HG02610 (cell line): ENCODE measurements at regions not wholly inside any gene's neighbourhood (a gene's known extent, or its start where the extent isn't known, plus 50 kb on each side); places are given as distances from the start of the nearest gene placed in this dataset.

ENCODE experiments used
- ATAC-seq: cut with Tn5 transposase; IDR thresholded peaks from one replicate; pipeline ENCODE4 v1.9.1; 2021; ENCODE audit warnings: mild to moderate bottlenecking, moderate library complexity; ENCODE audit not compliant: unreplicated experiment

- peak; percentile 71 for ATAC-seq
Observed at GRCh38 chr3:194003114-194004057, 132.6 kb upstream of the HES1 start.

DNA sequence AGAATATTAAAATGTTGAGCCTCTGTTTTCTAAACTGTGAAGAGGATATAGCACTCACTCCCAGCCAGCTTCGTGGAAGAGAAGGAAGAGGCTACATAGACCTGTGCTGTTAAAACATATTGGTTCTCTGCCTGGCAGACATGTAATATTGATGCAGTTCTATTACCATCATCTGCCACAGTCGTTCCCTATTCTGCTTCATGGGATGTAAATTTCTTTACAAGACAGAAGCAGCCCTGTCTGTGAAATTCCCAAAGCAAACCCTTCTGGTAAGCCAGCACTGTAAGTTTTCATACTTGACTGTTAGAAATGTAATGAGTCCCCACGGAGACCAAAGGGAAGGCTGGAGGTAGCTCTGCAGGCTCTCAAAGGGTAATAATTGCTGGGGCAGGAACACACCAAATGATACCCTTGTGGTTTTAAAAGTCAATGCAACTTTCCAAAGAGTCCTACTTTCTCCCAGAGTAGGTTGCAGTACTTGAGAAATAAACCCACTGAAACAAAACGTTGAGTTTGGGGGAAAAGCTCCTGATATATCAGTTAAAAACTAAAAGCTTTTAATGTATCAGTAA, 129.9 kb upstream of the HES1 start:
- ATAC-seq: no peak

- ATAC-seq: no peak
Observed at GRCh38 chr3:194007592-194008337, 128.2 kb upstream of the HES1 start.

DNA sequence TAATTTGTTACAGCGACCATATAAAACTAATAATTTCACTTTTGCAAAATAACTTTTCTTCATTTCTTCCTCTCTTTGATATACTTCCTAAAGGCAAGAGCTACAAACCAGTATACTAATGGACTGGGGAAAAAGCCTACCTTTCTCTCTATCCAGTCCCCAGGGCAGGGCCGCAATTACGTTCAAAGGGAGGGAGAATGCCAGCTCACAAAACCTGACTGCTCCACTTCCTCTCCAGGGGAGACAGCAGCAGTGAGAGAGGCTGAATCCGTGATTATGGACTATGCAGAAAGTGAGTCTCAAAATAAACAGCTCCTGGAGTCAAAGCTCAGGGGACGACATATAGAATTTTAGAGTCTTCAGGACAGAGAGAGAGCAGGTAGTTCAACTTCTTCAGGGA, 126.9 kb upstream of the HES1 start:
- no peak for ATAC-seq

DNA sequence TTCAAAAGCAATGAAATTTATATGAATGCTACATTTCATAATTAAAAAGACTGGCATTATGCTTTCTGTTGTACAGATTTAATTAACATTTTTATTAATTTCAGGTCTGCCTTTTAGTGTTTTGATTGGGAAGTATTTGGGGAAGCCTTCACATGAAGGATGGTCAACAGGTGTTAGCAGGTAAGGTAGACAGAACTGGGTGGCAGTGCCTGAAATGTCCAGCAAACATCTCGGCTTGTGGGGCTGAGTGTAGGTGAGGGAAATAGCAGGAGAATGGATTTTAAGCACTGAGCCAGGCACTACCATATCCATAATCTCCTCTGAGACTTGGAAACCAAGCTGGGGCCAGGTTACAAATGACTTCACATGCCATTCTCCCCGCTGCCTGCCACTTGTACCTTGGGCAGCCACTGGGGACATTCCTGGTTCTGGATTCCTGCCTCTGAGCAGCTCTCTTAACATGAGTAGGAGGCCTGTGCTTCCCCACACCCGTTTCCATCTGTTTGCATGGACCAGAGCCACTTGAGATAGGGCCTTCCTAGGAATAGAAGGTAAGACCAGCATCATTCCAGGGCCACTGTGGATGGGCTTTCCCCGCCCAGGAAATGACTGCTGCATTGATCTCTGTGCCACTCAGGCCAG, 125.9 kb upstream of the HES1 start:
- ATAC-seq: no peak

GRCh38 chr3:194011807-194012206, 124.1 kb upstream of the HES1 start:
- ATAC-seq: no peak

DNA sequence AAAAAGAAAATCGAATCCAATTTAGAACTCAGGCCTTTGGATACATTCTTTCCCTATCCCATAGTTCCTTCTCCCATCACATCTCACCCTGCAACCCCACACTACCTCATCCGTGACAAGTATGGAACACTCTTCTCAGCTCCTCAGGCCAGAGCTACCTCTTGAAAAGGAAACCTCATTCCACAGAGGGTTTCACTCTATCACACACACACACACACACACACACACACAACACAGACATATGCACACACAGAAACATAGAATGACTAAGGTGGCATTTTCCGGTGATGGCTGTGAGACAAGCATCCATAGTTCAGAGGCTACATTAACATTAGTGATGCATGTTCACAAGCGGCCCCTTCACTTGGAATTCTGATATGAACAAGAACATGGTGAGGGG, 122.0 kb upstream of the HES1 start:
- ATAC-seq: no peak

DNA sequence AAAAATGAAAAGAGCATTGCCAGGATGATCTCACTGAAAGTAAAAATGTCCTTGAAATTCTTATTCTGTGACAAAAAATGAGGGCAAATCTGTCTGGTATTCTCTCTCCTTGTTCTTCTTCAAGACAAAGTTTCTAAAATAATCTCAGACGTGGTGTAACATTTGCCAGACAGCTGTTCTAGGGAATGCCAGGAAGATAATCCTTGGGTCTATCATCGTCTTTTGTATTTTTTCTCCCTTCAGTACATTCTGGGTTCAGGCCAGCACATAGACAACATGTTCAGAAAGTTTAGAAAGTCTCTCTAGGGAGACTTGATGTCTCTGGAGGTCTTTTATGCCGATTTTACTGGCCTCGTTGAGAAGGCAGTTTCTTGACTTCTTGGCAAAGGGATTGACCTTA, 121.2 kb upstream of the HES1 start:
- no peak for ATAC-seq

- ATAC-seq: no peak
Observed at GRCh38 chr3:194019398-194020165, 116.4 kb upstream of the HES1 start.

DNA sequence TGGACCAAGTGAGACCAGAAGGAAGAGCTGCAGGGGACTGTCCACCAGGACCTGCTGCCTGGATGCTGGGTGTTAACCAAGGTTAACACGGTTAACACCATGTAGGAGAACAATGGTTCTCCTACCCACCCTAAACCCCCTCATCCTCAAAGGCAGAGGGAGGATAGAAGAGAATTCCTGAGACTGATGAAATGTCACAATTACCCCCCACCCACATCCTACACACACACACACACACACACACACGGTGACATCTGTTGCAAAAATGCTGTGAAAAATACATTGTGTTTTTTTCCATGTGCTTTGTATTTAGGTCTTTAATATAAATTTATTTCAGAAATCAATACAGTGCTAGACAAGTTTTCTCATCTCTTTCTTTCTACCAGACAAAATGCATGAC, 113.9 kb upstream of the HES1 start:
- no peak for ATAC-seq

- no peak for ATAC-seq
Observed at GRCh38 chr3:194022816-194023215, 113.1 kb upstream of the HES1 start.

- ATAC-seq: no peak
Observed at GRCh38 chr3:194023501-194024280, 112.3 kb upstream of the HES1 start.

- ATAC-seq: no peak
Observed at GRCh38 chr3:194025119-194025518, 110.8 kb upstream of the HES1 start.

DNA sequence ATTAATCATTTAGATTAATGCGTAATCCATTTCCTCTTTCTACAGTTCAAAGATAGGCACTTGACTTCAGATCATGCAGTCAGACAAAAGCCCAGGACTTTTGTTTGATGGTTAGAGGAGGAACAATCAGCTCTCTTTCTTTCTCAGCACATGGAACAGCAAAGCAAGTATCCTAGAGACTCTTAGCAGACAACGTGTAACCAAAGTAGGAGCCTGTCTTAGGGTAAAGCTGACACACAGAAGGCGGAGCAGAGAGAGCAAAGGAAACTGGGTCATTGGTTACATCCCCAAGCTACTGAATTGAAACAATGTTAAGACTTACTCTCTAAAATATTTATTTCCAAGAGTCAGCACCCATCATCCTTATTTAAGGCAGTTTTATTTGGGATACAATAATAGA, 110.0 kb upstream of the HES1 start:
- ATAC-seq: no peak

DNA sequence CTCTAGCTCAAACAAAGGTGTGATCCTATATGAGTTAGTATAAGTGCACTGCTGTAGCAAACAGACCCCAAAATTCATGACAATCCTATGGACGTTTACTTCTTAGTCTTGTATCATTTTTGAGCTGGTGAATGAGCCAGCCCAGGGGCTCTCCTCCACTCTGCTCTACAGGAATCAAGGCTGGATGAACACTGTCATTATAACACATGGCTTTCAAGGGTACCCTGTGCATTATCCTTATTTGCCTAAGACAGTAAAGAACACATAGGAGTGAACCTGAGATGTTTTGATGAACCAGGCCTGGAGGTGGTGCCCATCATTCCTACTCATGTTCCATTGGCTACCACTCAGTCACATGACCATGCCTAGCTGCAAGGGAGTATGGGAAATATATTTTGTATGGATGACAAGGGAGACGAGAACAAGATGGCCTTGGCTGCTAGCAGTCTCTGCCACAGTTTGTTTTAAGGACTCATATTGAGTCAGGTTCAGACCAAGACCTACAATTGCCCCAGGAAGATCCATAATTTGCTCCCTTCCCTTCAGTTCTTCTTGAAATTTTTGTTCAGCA, 107.4 kb upstream of the HES1 start:
- no peak for ATAC-seq

GRCh38 chr3:194029846-194030245, 106.1 kb upstream of the HES1 start:
- ATAC-seq: no peak

DNA sequence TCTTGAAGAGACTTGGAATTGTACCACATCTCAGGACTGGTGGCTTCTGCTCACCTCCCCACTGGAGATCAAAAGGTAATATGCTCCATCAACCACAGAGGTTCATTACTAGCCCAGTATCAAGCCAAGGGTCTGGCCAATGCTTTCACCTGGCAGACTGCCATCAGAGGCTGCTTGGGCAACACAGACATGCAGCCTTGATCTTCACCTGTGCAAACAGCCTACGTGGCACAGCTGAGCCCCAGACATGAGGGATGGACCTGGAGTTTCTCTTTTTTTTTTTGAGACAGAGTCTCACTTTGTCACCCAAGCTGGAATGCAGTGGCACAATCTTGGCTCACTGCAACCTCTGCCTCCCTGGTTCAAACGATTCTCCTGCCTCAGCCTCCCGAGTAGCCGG, 105.6 kb upstream of the HES1 start:
- ATAC-seq: no peak

- ATAC-seq: no peak
Observed at GRCh38 chr3:194031349-194031748, 104.6 kb upstream of the HES1 start.

GRCh38 chr3:194031867-194032635, 103.9 kb upstream of the HES1 start:
- no peak for ATAC-seq
